ENCODE measurements at regions not wholly inside any gene's neighbourhood (a gene's known extent, or its start where the extent isn't known, plus 50 kb on each side); places are given as distances from the start of the nearest gene placed in this dataset.
A peak's percentile ranks its signal among the peaks of the same experiment; 100 is the strongest.

DNA sequence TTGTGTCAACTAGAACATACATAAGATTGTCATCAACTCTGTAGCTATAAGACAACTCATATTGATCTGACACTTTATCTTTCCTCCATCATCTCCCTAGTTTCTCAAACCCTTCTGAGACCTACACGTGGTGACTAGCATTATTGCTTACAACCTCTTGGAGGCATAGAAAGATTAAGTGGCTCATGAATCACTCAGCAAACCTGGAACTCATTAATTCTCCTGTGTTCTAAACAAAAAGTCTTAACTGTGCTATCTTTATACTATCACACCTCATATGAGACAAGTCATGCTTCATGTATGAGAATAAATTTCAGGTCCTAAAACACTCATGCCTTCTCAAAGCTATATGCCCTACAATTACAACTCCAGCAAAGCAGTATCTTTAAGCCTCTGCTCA is 408.6 kb upstream of the SYT1 start:
- no peaks in the 10 kb centered on the region for H3F3A ChIP-seq (ENCODE audit: low read depth)
- Mint-ChIP-seq H3K27me3 (ENCODE audit: insufficient read depth, low read depth) (peaks cover 2% of the 10 kb centered on the region), H3K9me3 (no peaks in the 10 kb centered on the region), H3K27ac (no peak overlapping the region), H3K36me3 (no peaks in the 10 kb centered on the region), H3K4me1 (peaks cover 3% of the 10 kb centered on the region), H3K4me3 (no peak overlapping the region)
- no peak overlapping the region for H3K4me3 ChIP-seq
- no peaks in the 10 kb centered on the region for H3K27me3 ChIP-seq
- no peaks in the 10 kb centered on the region for H3K36me3 ChIP-seq
- no peak overlapping the region for H3K9ac ChIP-seq
- H3K4me2 ChIP-seq = no peak overlapping the region
- no peaks in the 10 kb centered on the region for H3K79me2 ChIP-seq (ENCODE audit: low read depth)
- TF ChIP-seq EZH2 (IDR thresholded peaks at IDR 0.05) = no peak
- H3K27ac ChIP-seq = no peak overlapping the region
- H2AFZ ChIP-seq (replicated peaks) = no peak overlapping the region
- DNase-seq (ENCODE audit: low spot score) = no peak
- no peaks in the 10 kb centered on the region for H4K20me1 ChIP-seq (ENCODE audit: low read depth)
- H3K9me3 ChIP-seq (ENCODE audit: low read depth) = no peaks in the 10 kb centered on the region
- H3K4me1 ChIP-seq = peaks cover 10% of the 10 kb centered on the region

DNA sequence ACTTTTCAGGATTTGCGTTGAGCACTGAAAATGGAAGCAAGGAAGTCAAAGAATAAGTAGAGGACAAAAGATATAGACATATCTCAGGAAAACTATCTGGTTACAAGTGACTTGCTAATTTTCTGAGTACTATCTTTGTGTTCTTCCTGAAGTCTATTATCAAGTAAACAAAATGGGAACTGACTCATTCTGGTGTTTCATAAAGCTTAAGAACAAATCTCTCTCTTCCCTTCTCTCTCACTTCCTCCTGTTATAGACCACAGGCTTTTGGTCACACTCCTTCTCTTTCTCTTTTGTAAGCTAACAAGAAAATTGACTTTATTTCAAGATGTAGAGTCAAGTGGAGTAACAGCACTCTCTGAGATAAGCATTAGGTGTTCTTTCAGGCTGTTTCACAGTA is 406.6 kb upstream of the SYT1 start:
- H4K20me1 ChIP-seq (ENCODE audit: low read depth) = no peaks in the 10 kb centered on the region
- no peaks in the 10 kb centered on the region for H3K27me3 ChIP-seq
- Mint-ChIP-seq H3K4me3 (no peak overlapping the region), H3K36me3 (no peaks in the 10 kb centered on the region), H3K4me1 (peaks cover 3% of the 10 kb centered on the region), H3K9me3 (no peaks in the 10 kb centered on the region), H3K27ac (no peak overlapping the region), H3K27me3 (ENCODE audit: insufficient read depth, low read depth) (peaks cover 2% of the 10 kb centered on the region)
- TF ChIP-seq, protein P1, sequence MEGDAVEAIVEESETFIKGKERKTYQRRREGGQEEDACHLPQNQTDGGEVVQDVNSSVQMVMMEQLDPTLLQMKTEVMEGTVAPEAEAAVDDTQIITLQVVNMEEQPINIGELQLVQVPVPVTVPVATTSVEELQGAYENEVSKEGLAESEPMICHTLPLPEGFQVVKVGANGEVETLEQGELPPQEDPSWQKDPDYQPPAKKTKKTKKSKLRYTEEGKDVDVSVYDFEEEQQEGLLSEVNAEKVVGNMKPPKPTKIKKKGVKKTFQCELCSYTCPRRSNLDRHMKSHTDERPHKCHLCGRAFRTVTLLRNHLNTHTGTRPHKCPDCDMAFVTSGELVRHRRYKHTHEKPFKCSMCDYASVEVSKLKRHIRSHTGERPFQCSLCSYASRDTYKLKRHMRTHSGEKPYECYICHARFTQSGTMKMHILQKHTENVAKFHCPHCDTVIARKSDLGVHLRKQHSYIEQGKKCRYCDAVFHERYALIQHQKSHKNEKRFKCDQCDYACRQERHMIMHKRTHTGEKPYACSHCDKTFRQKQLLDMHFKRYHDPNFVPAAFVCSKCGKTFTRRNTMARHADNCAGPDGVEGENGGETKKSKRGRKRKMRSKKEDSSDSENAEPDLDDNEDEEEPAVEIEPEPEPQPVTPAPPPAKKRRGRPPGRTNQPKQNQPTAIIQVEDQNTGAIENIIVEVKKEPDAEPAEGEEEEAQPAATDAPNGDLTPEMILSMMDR (IDR thresholded peaks at IDR 0.05) = no peak
- no peak for TF ChIP-seq EZH2phosphoT487 (IDR thresholded peaks at IDR 0.05)
- TF ChIP-seq EZH2 (IDR thresholded peaks at IDR 0.05) = no peak
- peaks cover 10% of the 10 kb centered on the region for H3K4me1 ChIP-seq
- H3K4me2 ChIP-seq = no peak overlapping the region
- no peaks in the 10 kb centered on the region for H3K36me3 ChIP-seq
- H3K4me3 ChIP-seq = no peak overlapping the region
- no peak for DNase-seq (ENCODE audit: low spot score)
- H3K27ac ChIP-seq = no peak overlapping the region
- H3K9me3 ChIP-seq (ENCODE audit: low read depth) = no peaks in the 10 kb centered on the region
- H3K79me2 ChIP-seq (ENCODE audit: low read depth) = no peaks in the 10 kb centered on the region
- H3K9ac ChIP-seq = no peak overlapping the region
- no peaks in the 10 kb centered on the region for H3F3A ChIP-seq (ENCODE audit: low read depth)
- H2AFZ ChIP-seq (replicated peaks) = peak overlapping the region; percentile 46

DNA sequence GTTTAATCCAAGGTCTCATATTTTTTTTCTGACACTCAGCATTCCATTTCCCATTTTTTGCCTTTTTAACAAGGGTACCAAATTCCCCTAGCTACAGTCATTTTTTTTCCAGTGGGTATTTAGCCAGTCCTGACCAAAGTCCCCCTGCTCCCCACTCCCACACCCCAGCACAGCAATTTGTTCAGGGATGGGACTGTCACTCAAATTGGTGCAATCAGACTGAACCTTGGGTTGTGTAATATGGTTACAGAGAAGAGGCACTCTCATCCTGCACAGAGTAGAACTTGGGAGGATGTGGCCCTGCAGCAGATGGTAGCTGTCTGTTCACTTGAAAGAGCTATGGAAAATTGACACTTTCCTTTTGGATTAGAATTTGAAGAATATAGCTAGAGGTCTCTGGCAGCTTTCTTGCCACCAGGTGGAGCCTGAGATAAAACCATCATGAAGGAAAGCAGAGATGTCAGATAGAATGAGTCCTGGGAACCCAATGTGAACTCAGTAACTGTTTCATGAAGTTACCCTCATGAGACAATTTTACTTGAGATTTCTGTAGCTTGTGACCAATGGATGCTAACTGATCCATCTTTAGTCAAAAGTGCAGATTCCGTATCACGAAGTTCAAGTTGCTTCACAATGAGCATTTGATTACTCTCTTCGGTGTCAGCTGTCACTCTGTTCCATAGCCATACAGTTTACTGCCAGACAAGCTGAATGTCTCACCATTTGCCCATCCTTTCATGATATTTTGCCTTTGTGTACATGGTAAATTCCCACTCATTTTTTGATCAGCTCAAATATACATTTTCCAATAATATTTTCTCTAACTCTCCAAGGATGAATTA is 394.0 kb upstream of the SYT1 start:
- Mint-ChIP-seq H3K36me3 (no peaks in the 10 kb centered on the region), H3K4me3 (peak overlapping the region; percentile 24), H3K27ac (no peak overlapping the region), H3K9me3 (no peaks in the 10 kb centered on the region), H3K4me1 (no peaks in the 10 kb centered on the region), H3K27me3 (ENCODE audit: insufficient read depth, low read depth) (no peaks in the 10 kb centered on the region)
- no peaks in the 10 kb centered on the region for H4K20me1 ChIP-seq (ENCODE audit: low read depth)
- peak; percentile 60 for DNase-seq (ENCODE audit: low spot score)
- H3K4me2 ChIP-seq = no peak overlapping the region
- H3K9me3 ChIP-seq (ENCODE audit: low read depth) = no peaks in the 10 kb centered on the region
- H3K4me3 ChIP-seq = no peak overlapping the region
- no peak overlapping the region for H3K27ac ChIP-seq
- H3K79me2 ChIP-seq (ENCODE audit: low read depth) = no peaks in the 10 kb centered on the region
- H3F3A ChIP-seq (ENCODE audit: low read depth) = no peaks in the 10 kb centered on the region
- no peaks in the 10 kb centered on the region for H3K36me3 ChIP-seq
- H2AFZ ChIP-seq (replicated peaks) = no peak overlapping the region
- TF ChIP-seq EZH2 (IDR thresholded peaks at IDR 0.05) = no peak
- TF ChIP-seq, protein P1 (IDR thresholded peaks at IDR 0.05) = peak; percentile 69
- TF ChIP-seq EZH2phosphoT487 (IDR thresholded peaks at IDR 0.05) = no peak
- H3K9ac ChIP-seq = no peak overlapping the region
- H3K27me3 ChIP-seq = no peaks in the 10 kb centered on the region
- no peaks in the 10 kb centered on the region for H3K4me1 ChIP-seq

DNA sequence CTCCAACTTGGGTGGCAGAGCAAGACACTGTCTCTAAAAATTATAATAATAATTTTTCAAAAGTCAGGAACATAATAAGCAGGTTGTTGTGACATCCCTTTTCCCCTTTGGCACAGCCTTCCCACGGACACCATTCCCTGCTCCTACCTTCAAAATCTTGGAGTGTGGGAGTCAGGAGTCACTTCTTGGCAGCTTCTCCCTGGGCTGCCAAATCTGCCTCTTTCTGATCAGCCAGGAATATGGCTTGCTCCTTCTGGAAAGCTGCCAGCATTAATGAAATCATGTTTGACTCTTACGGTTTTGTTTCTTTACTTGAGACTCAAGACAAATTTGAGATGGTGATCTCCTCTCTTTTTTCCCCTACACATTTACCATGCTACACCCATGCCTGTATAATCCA is 391.4 kb upstream of the SYT1 start:
- no peak overlapping the region for H3K27ac Mint-ChIP-seq
- Histone ChIP-seq H3K79me2 (ENCODE audit: low read depth) (no peaks in the 10 kb centered on the region), H2AFZ (replicated peaks) (no peak overlapping the region), H3K4me2 (no peak overlapping the region), H3K36me3 (no peaks in the 10 kb centered on the region), H3K4me3 (no peak overlapping the region), H4K20me1 (ENCODE audit: low read depth) (no peaks in the 10 kb centered on the region), H3K9me3 (ENCODE audit: low read depth) (no peaks in the 10 kb centered on the region), H3K4me1 (peaks cover 4% of the 10 kb centered on the region), H3F3A (ENCODE audit: low read depth) (no peaks in the 10 kb centered on the region), H3K27ac (no peak overlapping the region), H3K27me3 (no peaks in the 10 kb centered on the region), H3K9ac (no peak overlapping the region)
- no peaks in the 10 kb centered on the region for H3K36me3 Mint-ChIP-seq
- DNase-seq (ENCODE audit: low spot score) = no peak
- peaks cover 2% of the 10 kb centered on the region for H3K9me3 Mint-ChIP-seq
- H3K4me1 Mint-ChIP-seq = no peaks in the 10 kb centered on the region
- no peaks in the 10 kb centered on the region for H3K27me3 Mint-ChIP-seq (ENCODE audit: insufficient read depth, low read depth)
- no peak overlapping the region for H3K4me3 Mint-ChIP-seq
- TF ChIP-seq, protein P1 (IDR thresholded peaks at IDR 0.05) = no peak
- no peak for TF ChIP-seq EZH2 (IDR thresholded peaks at IDR 0.05)
- TF ChIP-seq EZH2phosphoT487 (IDR thresholded peaks at IDR 0.05) = no peak

Data from neural progenitor cell (in vitro differentiated cells).